Panc1 (cell line): ENCODE measurements at regions not wholly inside any gene's neighbourhood (a gene's known extent, or its start where the extent isn't known, plus 50 kb on each side); places are given as distances from the start of the nearest gene placed in this dataset.
"Not testable (repeated sequence)": the region's sequence is repeated elsewhere in the genome, so short reads cannot be mapped to it uniquely, and the experiment has no call there.

ENCODE experiments used
- ATAC-seq: fragments of 200-7000 bp; cut with Tn5 transposase; 2 replicates; pipeline ENCODE4 v1.9.1; 2020; ENCODE audit warnings: mild to moderate bottlenecking, moderate library complexity
- BruUV-seq: library from RNA; stranded (reverse); fragments of 400-500 nt; replicated peaks from 2 replicates; lab custom pipeline; 2021; lab: Mats Ljungman, UMichigan
- CTCF ChIA-PET: fragments of 300-600 bp; sonication (Branson Sonifier 250); formaldehyde crosslinking; loops from one replicate; lab custom pipeline; 2022; ENCODE audit warnings: antibody characterized with exemption; lab: Charles Lee
- POLR2A ChIA-PET: fragments of 300-600 bp; sonication (Branson Sonifier 250); formaldehyde crosslinking; loops from one replicate; lab custom pipeline; 2022; ENCODE audit warnings: antibody characterized with exemption; lab: Charles Lee
- DNase-seq: peaks from one replicate; pipeline ENCODE4 v3.0.0-alpha.2; 2010; ENCODE audit warnings: low read depth, low spot score
- H3K27ac ChIP-seq: 2 replicates; pipeline ENCODE4 v1.5.1; 2011; ENCODE audit warnings: mild to moderate bottlenecking, low read length, inconsistent platforms
- H3K27me3 ChIP-seq: fragments of 200-500 bp; sonication (Bioruptor generic); 2 replicates; pipeline ENCODE4 v1.6.0; 2014; ENCODE audit warnings: low read length, inconsistent platforms; ENCODE audit not compliant: control insufficient read depth, insufficient read depth
- H3K36me3 ChIP-seq: fragments of 200-500 bp; sonication (Bioruptor generic); 2 replicates; pipeline ENCODE4 v1.5.1; 2014; ENCODE audit warnings: inconsistent platforms, mild to moderate bottlenecking, low read length, moderate library complexity; ENCODE audit not compliant: control insufficient read depth, insufficient read depth
- H3K4me1 ChIP-seq: 2 replicates; pipeline ENCODE4 v1.5.1; 2011; ENCODE audit warnings: inconsistent platforms, mild to moderate bottlenecking, low read length, moderate library complexity; ENCODE audit not compliant: control insufficient read depth, insufficient read depth
- H3K4me3 ChIP-seq, 2 experiments: 2 replicates each; pipeline ENCODE4 v1.5.1; 2011 to 2012; ENCODE audit warnings: low read depth in 2 of 2, low read length in 2 of 2, mild to moderate bottlenecking in 2 of 2, inconsistent platforms in 1 of 2, moderate library complexity in 1 of 2
- H3K9me3 ChIP-seq: fragments of 200-500 bp; sonication (Bioruptor generic); 2 replicates; pipeline ENCODE4 v1.5.1; 2014; ENCODE audit warnings: low read depth, mild to moderate bottlenecking, inconsistent platforms, low read length, moderate library complexity; ENCODE audit not compliant: control insufficient read depth, insufficient read depth
- POLR2AphosphoS5 ChIP-seq: IDR thresholded peaks from 2 replicates; pipeline ENCODE4 v1.6.1; 2012; ENCODE audit warnings: mild to moderate bottlenecking, low read depth, low read length, moderate library complexity
- REST ChIP-seq, 2 experiments: IDR thresholded peaks; 2 replicates each; pipeline ENCODE4 v1.6.1; 2011 to 2012; ENCODE audit warnings: low read depth in 2 of 2, control low read depth in 1 of 2, low read length in 1 of 2, mild to moderate bottlenecking in 1 of 2, moderate library complexity in 1 of 2; ENCODE audit not compliant: insufficient read depth in 1 of 2
- SIN3A ChIP-seq: IDR thresholded peaks from 2 replicates; pipeline ENCODE4 v1.6.1; 2012; ENCODE audit warnings: low read depth, mild to moderate bottlenecking, low read length, moderate library complexity, borderline replicate concordance; ENCODE audit not compliant: insufficient read depth
- TCF7L2 ChIP-seq: IDR thresholded peaks from 2 replicates; pipeline ENCODE4 v1.6.1; 2011; ENCODE audit warnings: mild to moderate bottlenecking, low read depth, low read length, inconsistent platforms
- in situ Hi-C: cut with HindIII; loops from 2 replicates; pipeline ENCODE4 v1.10.0; 2016; ENCODE audit warnings: low sequenced_read_pairs, low pct_unique_long_range_greater_than_20kb
- intact Hi-C: fragments of 100-400 bp; cut with micrococcal nuclease; formaldehyde crosslinking; loops from one replicate; pipeline ENCODE4 v1.10.0; 2022; ENCODE audit not compliant: unreplicated experiment
- TF ChIP-seq, protein P1 (sequence below): fragments of 450-650 bp; IDR thresholded peaks from 2 replicates; pipeline ENCODE4 v1.5.1; 2017; ENCODE audit warnings: mild to moderate bottlenecking

GRCh38 chr12:105659355-105660075 is 329.0 kb downstream of the C12orf75 start:
- intact Hi-C loops (no loop called here), in situ Hi-C loops (no loop called here)
- ATAC-seq = no peak
- ChIA-PET POLR2A (no interaction called here), CTCF (no interaction called here)
- TF ChIP-seq REST (IDR thresholded peaks at IDR 0.05; ENCODE audit: insufficient read depth in 1 of 2, low read depth in 2 of 2, low read length in 1 of 2) = no peak
- no peak for TF ChIP-seq TCF7L2
- TF ChIP-seq SIN3A = no peak
- TF ChIP-seq POLR2AphosphoS5 = no peak
- TF ChIP-seq, protein P1, sequence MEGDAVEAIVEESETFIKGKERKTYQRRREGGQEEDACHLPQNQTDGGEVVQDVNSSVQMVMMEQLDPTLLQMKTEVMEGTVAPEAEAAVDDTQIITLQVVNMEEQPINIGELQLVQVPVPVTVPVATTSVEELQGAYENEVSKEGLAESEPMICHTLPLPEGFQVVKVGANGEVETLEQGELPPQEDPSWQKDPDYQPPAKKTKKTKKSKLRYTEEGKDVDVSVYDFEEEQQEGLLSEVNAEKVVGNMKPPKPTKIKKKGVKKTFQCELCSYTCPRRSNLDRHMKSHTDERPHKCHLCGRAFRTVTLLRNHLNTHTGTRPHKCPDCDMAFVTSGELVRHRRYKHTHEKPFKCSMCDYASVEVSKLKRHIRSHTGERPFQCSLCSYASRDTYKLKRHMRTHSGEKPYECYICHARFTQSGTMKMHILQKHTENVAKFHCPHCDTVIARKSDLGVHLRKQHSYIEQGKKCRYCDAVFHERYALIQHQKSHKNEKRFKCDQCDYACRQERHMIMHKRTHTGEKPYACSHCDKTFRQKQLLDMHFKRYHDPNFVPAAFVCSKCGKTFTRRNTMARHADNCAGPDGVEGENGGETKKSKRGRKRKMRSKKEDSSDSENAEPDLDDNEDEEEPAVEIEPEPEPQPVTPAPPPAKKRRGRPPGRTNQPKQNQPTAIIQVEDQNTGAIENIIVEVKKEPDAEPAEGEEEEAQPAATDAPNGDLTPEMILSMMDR = no peak
- H3K4me1 ChIP-seq = no peaks in the 10 kb centered on the region
- no peaks in the 10 kb centered on the region for H3K36me3 ChIP-seq
- no peak overlapping the region for H3K27ac ChIP-seq
- BruUV-seq = no TSS peak
- no peak overlapping the region for H3K4me3 ChIP-seq
- H3K9me3 ChIP-seq = no peaks in the 10 kb centered on the region
- H3K27me3 ChIP-seq = no peaks in the 10 kb centered on the region
- no peak for DNase-seq

- H3K4me3 ChIP-seq, H3K4me1 ChIP-seq, BruUV-seq, DNase-seq, POLR2A ChIA-PET, ATAC-seq, CTCF ChIA-PET, intact Hi-C loops, in situ Hi-C loops, H3K36me3 ChIP-seq, H3K27ac ChIP-seq, H3K27me3 ChIP-seq, H3K9me3 ChIP-seq: not testable (repeated sequence)
Observed at GRCh38 chr12:105664765-105665164, 334.3 kb downstream of the C12orf75 start.

DNA sequence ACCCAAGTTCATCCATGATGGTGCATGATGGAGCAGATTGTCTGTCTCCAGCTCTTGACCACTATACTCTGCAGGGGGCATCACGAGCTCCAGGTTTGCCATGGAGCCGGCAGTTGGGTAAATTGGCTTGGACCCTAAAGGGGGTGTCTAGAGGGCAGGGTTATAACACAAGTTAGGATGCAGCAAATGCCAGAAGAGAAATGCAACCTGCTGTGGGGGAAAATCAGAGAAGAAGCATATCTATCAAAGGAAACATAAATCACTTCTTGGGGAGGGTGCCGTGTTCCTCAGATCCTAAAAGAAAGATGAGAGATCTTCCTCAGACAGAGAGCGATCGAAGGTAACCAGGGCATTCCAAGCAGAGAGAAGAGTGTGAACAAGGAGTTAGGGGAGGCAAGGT is 334.9 kb downstream of the C12orf75 start:
- Histone ChIP-seq H3K9me3 (no peaks in the 10 kb centered on the region), H3K27ac (no peak overlapping the region), H3K4me3 (no peak overlapping the region), H3K36me3 (no peaks in the 10 kb centered on the region), H3K27me3 (no peaks in the 10 kb centered on the region), H3K4me1 (no peaks in the 10 kb centered on the region)
- POLR2A ChIA-PET = no interaction called here
- TF ChIP-seq, protein P1 = no peak
- TF ChIP-seq POLR2AphosphoS5 (no peak), REST (IDR thresholded peaks at IDR 0.05; ENCODE audit: insufficient read depth in 1 of 2, low read depth in 2 of 2, low read length in 1 of 2) (no peak), SIN3A (no peak), TCF7L2 (no peak)
- ATAC-seq = no peak
- CTCF ChIA-PET = no interaction called here
- no peak for DNase-seq
- no TSS peak for BruUV-seq
- in situ Hi-C loops = no loop called here
- intact Hi-C loops = no loop called here
